ENCODE measurements at regions not wholly inside any gene's neighbourhood (a gene's known extent, or its start where the extent isn't known, plus 50 kb on each side); places are given as distances from the start of the nearest gene placed in this dataset.

GRCh38 chr10:28983799-28984198, 305.1 kb upstream of the LYZL1 start:
- Histone ChIP-seq H2AFZ (ENCODE audit: low read length) (no peak overlapping the region), H4K20me1 (ENCODE audit: insufficient read depth, low read length) (no peaks in the 10 kb centered on the region), H3K4me3 (ENCODE audit: low read depth, low read length, poor library complexity, severe bottlenecking) (no peak overlapping the region), H3K79me2 (ENCODE audit: insufficient read depth, low read length) (no peaks in the 10 kb centered on the region), H3K9me2 (ENCODE audit: low read depth, low read length) (no peaks in the 10 kb centered on the region), H3K4me1 (ENCODE audit: insufficient read depth, low read length, severe bottlenecking) (no peaks in the 10 kb centered on the region), H3K27ac (ENCODE audit: low read depth, low read length, poor library complexity, severe bottlenecking) (no peak overlapping the region), H3F3A (ENCODE audit: insufficient read depth, low read length) (no peaks in the 10 kb centered on the region), H3K9me3 (ENCODE audit: low read length) (no peaks in the 10 kb centered on the region), H3K4me2 (ENCODE audit: low read length) (no peak overlapping the region), H3K36me3 (ENCODE audit: insufficient read depth, low read length) (no peaks in the 10 kb centered on the region), H3K27me3 (ENCODE audit: insufficient read depth, low read length) (no peaks in the 10 kb centered on the region), H3K9ac (ENCODE audit: low read length) (no peak overlapping the region)
- TF ChIP-seq CTCF (IDR thresholded peaks at IDR 0.05; ENCODE audit: low read length) (no peak), EZH2 (IDR thresholded peaks at IDR 0.05; ENCODE audit: borderline replicate concordance, low read length) (no peak)

DNA sequence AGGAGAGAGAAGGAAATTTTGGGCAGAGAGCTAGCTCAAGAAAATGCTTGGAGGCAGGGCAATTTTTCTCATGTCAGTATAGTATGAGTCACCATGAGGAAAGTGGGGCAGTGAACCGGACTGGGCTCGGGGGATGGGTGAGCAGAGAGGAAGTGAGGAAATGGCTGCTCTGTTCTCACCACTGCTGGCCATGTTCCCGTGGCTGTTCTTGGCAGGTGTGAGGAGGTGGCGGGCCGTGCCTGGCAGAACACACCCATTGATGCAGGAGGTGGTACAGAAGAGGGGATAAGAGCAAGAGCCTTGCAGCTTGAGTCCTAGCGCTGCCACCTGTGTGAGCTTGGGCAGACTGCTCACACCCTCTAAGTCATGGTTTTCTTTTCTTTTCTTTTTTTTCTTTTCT, 304.4 kb upstream of the LYZL1 start:
- Histone ChIP-seq H3K4me3 (ENCODE audit: low read depth, low read length, poor library complexity, severe bottlenecking) (no peak overlapping the region), H3K27me3 (ENCODE audit: insufficient read depth, low read length) (no peaks in the 10 kb centered on the region), H3K27ac (ENCODE audit: low read depth, low read length, poor library complexity, severe bottlenecking) (no peak overlapping the region), H3K36me3 (ENCODE audit: insufficient read depth, low read length) (no peaks in the 10 kb centered on the region), H3K4me1 (ENCODE audit: insufficient read depth, low read length, severe bottlenecking) (no peaks in the 10 kb centered on the region), H3F3A (ENCODE audit: insufficient read depth, low read length) (no peaks in the 10 kb centered on the region), H3K9me2 (ENCODE audit: low read depth, low read length) (no peaks in the 10 kb centered on the region), H3K79me2 (ENCODE audit: insufficient read depth, low read length) (no peaks in the 10 kb centered on the region), H3K9ac (ENCODE audit: low read length) (no peak overlapping the region), H4K20me1 (ENCODE audit: insufficient read depth, low read length) (no peaks in the 10 kb centered on the region), H3K4me2 (ENCODE audit: low read length) (no peak overlapping the region), H3K9me3 (ENCODE audit: low read length) (no peaks in the 10 kb centered on the region), H2AFZ (ENCODE audit: low read length) (no peak overlapping the region)
- no peak for TF ChIP-seq EZH2 (IDR thresholded peaks at IDR 0.05; ENCODE audit: borderline replicate concordance, low read length)
- no peak for TF ChIP-seq CTCF (IDR thresholded peaks at IDR 0.05; ENCODE audit: low read length)

GRCh38 chr10:28985137-28985885, 303.6 kb upstream of the LYZL1 start:
- H3K9ac ChIP-seq (ENCODE audit: low read length) = no peak overlapping the region
- no peaks in the 10 kb centered on the region for H4K20me1 ChIP-seq (ENCODE audit: insufficient read depth, low read length)
- H3K36me3 ChIP-seq (ENCODE audit: insufficient read depth, low read length) = no peaks in the 10 kb centered on the region
- H3K4me2 ChIP-seq (ENCODE audit: low read length) = no peak overlapping the region
- no peak overlapping the region for H2AFZ ChIP-seq (ENCODE audit: low read length)
- H3K4me3 ChIP-seq (ENCODE audit: low read depth, low read length, poor library complexity, severe bottlenecking) = no peak overlapping the region
- H3K9me3 ChIP-seq (ENCODE audit: low read length) = no peaks in the 10 kb centered on the region
- TF ChIP-seq CTCF (IDR thresholded peaks at IDR 0.05; ENCODE audit: low read length) = no peak
- TF ChIP-seq EZH2 (IDR thresholded peaks at IDR 0.05; ENCODE audit: borderline replicate concordance, low read length) = no peak
- no peaks in the 10 kb centered on the region for H3K27me3 ChIP-seq (ENCODE audit: insufficient read depth, low read length)
- no peaks in the 10 kb centered on the region for H3K9me2 ChIP-seq (ENCODE audit: low read depth, low read length)
- no peaks in the 10 kb centered on the region for H3F3A ChIP-seq (ENCODE audit: insufficient read depth, low read length)
- H3K27ac ChIP-seq (ENCODE audit: low read depth, low read length, poor library complexity, severe bottlenecking) = no peak overlapping the region
- H3K79me2 ChIP-seq (ENCODE audit: insufficient read depth, low read length) = no peaks in the 10 kb centered on the region
- H3K4me1 ChIP-seq (ENCODE audit: insufficient read depth, low read length, severe bottlenecking) = no peaks in the 10 kb centered on the region

Data from OCI-LY1 (cell line).